NT2/D1 (cell line): ENCODE measurements at regions not wholly inside any gene's neighbourhood (a gene's known extent, or its start where the extent isn't known, plus 50 kb on each side); places are given as distances from the start of the nearest gene placed in this dataset.

Experiments used
- DNase-seq: peaks from one replicate; pipeline ENCODE4 v3.0.0-alpha.2; 2011; ENCODE audit warnings: low read depth, low spot score
- H3K27me3 ChIP-seq: 2 replicates; pipeline ENCODE4 v1.6.0; 2011; ENCODE audit warnings: mild to moderate bottlenecking; ENCODE audit not compliant: insufficient read length, insufficient read depth
- H3K36me3 ChIP-seq: 2 replicates; pipeline ENCODE4 v1.6.1; 2011; ENCODE audit warnings: mild to moderate bottlenecking, low read length, mixed read lengths; ENCODE audit not compliant: insufficient read depth, insufficient read length
- H3K4me1 ChIP-seq: 2 replicates; pipeline ENCODE4 v1.5.1; 2011; ENCODE audit not compliant: insufficient read depth, insufficient read length
- H3K4me3 ChIP-seq: 2 replicates; pipeline ENCODE4 v1.5.1; 2011; ENCODE audit warnings: low read depth; ENCODE audit not compliant: insufficient read length
- H3K9ac ChIP-seq: 2 replicates; pipeline ENCODE4 v1.6.0; 2011; ENCODE audit warnings: low read depth; ENCODE audit not compliant: insufficient read length
- H3K9me3 ChIP-seq: 2 replicates; pipeline ENCODE4 v1.5.1; 2011; ENCODE audit warnings: mild to moderate bottlenecking, low read length; ENCODE audit not compliant: insufficient read depth
- SUZ12 ChIP-seq: IDR thresholded peaks from 2 replicates; pipeline ENCODE4 v1.6.1; 2011; ENCODE audit not compliant: insufficient read length, insufficient read depth; ENCODE audit errors: extremely low read depth
- YY1 ChIP-seq: IDR thresholded peaks from 2 replicates; pipeline ENCODE4 v1.6.1; 2011; ENCODE audit not compliant: insufficient read length, insufficient read depth
- ZNF274 ChIP-seq: IDR thresholded peaks from 2 replicates; pipeline ENCODE4 v1.6.1; 2011; ENCODE audit warnings: mild to moderate bottlenecking, low read depth, low read length

DNA sequence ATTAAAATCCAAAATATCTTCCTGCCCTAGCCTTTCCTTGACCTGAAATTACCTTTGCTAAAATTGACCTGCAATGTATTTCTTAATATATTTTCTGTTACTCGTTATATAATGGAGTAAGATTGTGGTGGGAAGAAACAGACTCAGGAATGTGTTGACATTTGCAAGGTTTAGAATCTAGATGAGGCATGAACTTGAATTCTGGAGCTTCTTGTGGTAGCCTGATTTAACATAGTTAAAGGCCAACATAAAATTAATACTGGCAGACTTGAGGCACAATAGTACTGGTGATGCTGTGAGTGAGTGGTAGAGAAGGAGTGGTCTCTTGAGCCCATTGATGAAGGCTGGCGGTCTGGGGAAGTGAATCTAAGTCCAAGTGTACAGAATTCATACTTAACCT is 197.9 kb upstream of the SPRY1 start:
- TF ChIP-seq ZNF274 (no peak), YY1 (no peak), SUZ12 (no peak)
- H3K4me3 ChIP-seq: no peak overlapping the region
- DNase-seq: no peak
- no peak overlapping the region for H3K9ac ChIP-seq
- H3K36me3 ChIP-seq: no peaks in the 10 kb centered on the region
- no peaks in the 10 kb centered on the region for H3K27me3 ChIP-seq
- H3K9me3 ChIP-seq: no peaks in the 10 kb centered on the region
- H3K4me1 ChIP-seq: no peaks in the 10 kb centered on the region

DNA sequence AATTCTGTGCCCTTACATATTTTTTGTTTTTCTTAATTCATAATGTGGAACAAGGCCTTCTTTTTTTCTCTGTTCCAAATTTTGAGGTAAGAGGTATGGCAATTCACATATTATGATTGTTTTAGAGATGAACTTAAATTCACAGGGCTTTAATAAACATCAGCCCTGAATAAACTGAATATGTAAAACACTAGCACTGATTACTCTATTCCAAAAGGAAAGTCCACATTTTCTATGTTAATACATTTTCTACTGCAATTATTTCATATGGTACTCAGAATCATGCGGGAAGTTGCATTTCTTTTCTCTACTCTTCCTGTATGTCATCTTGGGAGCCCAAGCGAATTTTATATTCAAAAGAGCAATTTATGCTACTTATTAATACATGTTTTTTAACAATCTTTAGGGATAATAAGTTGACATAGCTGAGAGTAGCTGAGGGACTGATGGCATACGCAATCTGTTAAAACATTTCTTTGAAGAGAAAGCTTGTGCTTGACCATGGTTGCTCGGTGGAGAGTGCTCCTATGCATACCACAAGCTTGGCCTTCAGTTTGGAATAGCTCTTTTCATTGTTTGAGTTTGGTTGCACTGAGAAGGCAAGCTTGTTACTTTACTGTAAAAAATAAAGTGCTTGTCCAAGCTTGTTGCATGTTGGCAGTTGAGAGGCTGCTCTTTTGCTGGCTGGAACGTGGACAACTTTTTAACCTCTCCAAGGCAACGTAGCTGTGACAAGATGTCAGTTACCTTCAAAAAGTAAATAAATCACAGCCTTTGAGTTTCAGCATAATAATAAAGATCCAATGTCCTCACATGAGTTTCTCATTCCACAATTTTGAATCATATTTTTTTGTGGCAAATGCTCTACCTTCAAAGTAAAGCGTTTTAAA is 196.3 kb upstream of the SPRY1 start:
- no peak for DNase-seq
- no peaks in the 10 kb centered on the region for H3K36me3 ChIP-seq
- H3K9me3 ChIP-seq: no peaks in the 10 kb centered on the region
- TF ChIP-seq YY1 (no peak), SUZ12 (no peak), ZNF274 (no peak)
- no peaks in the 10 kb centered on the region for H3K27me3 ChIP-seq
- no peak overlapping the region for H3K9ac ChIP-seq
- H3K4me1 ChIP-seq: no peaks in the 10 kb centered on the region
- no peak overlapping the region for H3K4me3 ChIP-seq

DNA sequence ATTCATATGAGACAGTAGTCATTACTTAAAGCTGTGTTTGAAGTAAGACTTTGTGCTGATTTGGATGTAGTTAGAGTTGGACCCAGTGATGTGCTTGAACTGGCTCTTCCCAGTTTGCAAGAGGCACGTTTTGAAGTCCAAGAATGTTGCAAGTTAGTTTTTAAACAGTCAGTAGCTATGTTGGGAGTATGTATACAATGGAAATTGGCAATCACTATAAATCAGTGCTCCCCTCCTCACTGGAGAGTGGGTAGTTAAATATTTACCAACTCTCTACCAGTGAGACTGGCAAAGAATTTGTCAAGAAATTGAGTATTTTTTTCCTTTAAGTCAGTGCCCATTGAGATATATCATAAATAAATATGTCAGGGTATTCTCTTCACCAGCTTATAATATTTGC is 191.9 kb upstream of the SPRY1 start:
- Histone ChIP-seq H3K4me3 (no peak overlapping the region), H3K9ac (no peak overlapping the region), H3K27me3 (no peaks in the 10 kb centered on the region), H3K9me3 (no peaks in the 10 kb centered on the region), H3K4me1 (no peaks in the 10 kb centered on the region), H3K36me3 (no peaks in the 10 kb centered on the region)
- TF ChIP-seq YY1: no peak
- no peak for TF ChIP-seq SUZ12
- TF ChIP-seq ZNF274: no peak
- no peak for DNase-seq

DNA sequence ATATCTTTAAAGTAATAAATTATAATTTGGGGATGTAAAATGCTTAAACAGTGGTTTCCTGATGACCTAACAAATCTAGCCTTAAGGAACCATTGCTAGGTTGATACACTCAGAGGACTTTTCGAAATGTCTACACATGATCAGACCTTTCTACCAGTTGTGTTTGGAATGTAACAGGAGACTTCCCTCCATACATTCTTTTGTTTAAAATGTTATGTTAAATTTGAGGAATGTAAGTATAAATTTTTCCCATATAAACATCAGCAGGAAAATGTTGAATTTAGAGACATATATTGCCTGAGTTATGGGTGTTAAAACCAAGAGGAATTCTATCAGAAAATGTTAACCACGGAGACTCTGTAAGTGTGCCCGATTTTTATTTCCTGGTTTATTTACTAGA is 190.6 kb upstream of the SPRY1 start:
- Histone ChIP-seq H3K4me1 (no peaks in the 10 kb centered on the region), H3K4me3 (no peak overlapping the region), H3K36me3 (no peaks in the 10 kb centered on the region), H3K27me3 (no peaks in the 10 kb centered on the region), H3K9me3 (no peaks in the 10 kb centered on the region), H3K9ac (no peak overlapping the region)
- no peak for DNase-seq
- TF ChIP-seq ZNF274 (no peak), YY1 (no peak), SUZ12 (no peak)

DNA sequence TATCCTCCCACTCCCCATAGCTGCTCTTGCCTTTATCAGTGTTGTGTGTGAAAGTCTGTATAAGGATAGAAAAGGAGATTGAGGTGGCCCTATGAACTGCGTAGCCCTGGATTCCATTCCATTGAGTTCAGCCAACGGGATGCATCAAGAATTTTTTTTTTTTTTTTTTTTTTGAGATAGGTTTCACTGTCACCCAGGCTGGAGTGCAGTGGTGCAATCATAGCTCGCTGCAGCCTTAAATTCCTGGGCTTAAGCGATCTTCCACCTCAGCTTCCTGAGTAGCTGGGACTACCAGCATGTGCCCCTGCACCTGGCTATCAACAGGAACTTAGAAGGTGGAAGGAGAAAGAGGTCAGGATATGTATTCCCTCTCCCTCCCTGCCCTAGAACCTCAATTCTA is 187.2 kb upstream of the SPRY1 start:
- no peak for DNase-seq
- no peaks in the 10 kb centered on the region for H3K36me3 ChIP-seq
- H3K4me1 ChIP-seq: no peaks in the 10 kb centered on the region
- no peak overlapping the region for H3K4me3 ChIP-seq
- no peaks in the 10 kb centered on the region for H3K9me3 ChIP-seq
- no peaks in the 10 kb centered on the region for H3K27me3 ChIP-seq
- H3K9ac ChIP-seq: no peak overlapping the region
- TF ChIP-seq SUZ12 (no peak), ZNF274 (no peak), YY1 (no peak)

DNA sequence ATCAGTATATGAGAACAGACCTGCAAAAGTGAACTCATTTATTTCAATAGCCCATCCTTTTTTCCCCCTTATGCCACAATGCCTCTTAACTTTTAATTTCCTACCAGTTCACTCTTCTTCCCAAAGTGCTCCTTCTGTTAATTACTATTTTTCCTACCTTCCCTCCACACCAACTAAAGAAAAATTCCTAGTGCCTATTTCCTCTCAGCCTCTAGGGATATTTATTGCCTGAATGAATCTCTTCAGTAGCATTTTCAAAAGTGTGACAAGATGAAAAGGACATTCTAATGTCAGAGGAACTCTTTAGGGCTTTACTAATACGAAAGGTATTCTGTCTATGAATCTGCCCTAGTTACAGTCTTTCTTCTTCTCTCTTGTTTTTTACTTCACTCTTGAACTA is 181.1 kb upstream of the SPRY1 start:
- H3K27me3 ChIP-seq: no peaks in the 10 kb centered on the region
- H3K4me1 ChIP-seq: no peaks in the 10 kb centered on the region
- no peaks in the 10 kb centered on the region for H3K9me3 ChIP-seq
- TF ChIP-seq SUZ12 (no peak), ZNF274 (no peak), YY1 (no peak)
- H3K36me3 ChIP-seq: no peaks in the 10 kb centered on the region
- H3K4me3 ChIP-seq: no peak overlapping the region
- no peak for DNase-seq
- H3K9ac ChIP-seq: no peak overlapping the region

DNA sequence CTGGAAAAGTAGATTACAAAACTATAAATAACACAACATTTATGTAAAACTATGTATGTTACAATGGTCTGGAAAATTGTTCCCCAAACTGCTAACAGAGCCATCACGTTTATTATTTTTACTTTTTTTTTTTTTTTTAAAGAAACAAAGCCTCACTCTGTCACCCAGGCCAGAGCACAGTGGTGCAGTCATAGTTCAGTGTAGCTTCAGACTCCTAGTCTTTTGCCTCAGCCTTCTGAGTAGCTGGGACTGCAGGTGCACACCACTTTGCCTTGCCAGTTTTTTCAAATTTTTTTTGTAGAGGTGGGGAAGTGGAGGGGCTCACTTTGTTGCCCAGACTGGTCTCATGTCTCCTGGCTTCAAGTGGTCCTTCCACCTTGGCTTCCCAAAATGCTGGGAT is 180.1 kb upstream of the SPRY1 start:
- no peaks in the 10 kb centered on the region for H3K36me3 ChIP-seq
- no peak for TF ChIP-seq YY1
- TF ChIP-seq SUZ12: no peak
- TF ChIP-seq ZNF274: no peak
- H3K27me3 ChIP-seq: no peaks in the 10 kb centered on the region
- no peak overlapping the region for H3K9ac ChIP-seq
- no peaks in the 10 kb centered on the region for H3K9me3 ChIP-seq
- H3K4me3 ChIP-seq: no peak overlapping the region
- no peaks in the 10 kb centered on the region for H3K4me1 ChIP-seq
- no peak for DNase-seq
